WTC11 (cell line): ENCODE measurements at regions not wholly inside any gene's neighbourhood (a gene's known extent, or its start where the extent isn't known, plus 50 kb on each side); places are given as distances from the start of the nearest gene placed in this dataset.

Experiments
- ATAC-seq: fragments of 200-7000 bp; cut with Tn5 transposase; 2 replicates; pipeline ENCODE4 v1.10.0; 2021; ENCODE audit warnings: mild to moderate bottlenecking, moderate library complexity
- CTCF ChIA-PET: fragments of 300-600 bp; sonication (Branson Sonifier 250); formaldehyde crosslinking; loops from one replicate; lab custom pipeline; 2021; ENCODE audit warnings: antibody characterized with exemption; lab: Charles Lee
- POLR2A ChIA-PET: fragments of 350-600 bp; sonication (Branson Sonifier 250); formaldehyde crosslinking; loops from one replicate; lab custom pipeline; 2021; ENCODE audit warnings: antibody characterized with exemption; lab: Charles Lee
- DNase-seq: peaks from one replicate; pipeline ENCODE4 v3.0.0; 2021; ENCODE audit warnings: low spot score
- H3K27ac Mint-ChIP-seq: 2 replicates; pipeline ENCODE4 v1.8.0; 2021; ENCODE audit warnings: mixed read lengths
- H3K27me3 Mint-ChIP-seq: 2 replicates; pipeline ENCODE4 v1.8.0; 2021; ENCODE audit warnings: low read depth, mild to moderate bottlenecking, moderate library complexity, mixed read lengths
- H3K36me3 Mint-ChIP-seq: 2 replicates; pipeline ENCODE4 v1.8.0; 2021; ENCODE audit warnings: mixed read lengths
- H3K4me1 Mint-ChIP-seq: 2 replicates; pipeline ENCODE4 v1.8.0; 2022; ENCODE audit warnings: mixed read lengths
- H3K4me3 Mint-ChIP-seq: 2 replicates; pipeline ENCODE4 v1.8.0; 2021; ENCODE audit warnings: mild to moderate bottlenecking, moderate library complexity, mixed read lengths
- H3K9me3 Mint-ChIP-seq: 2 replicates; pipeline ENCODE4 v1.8.0; 2021; ENCODE audit warnings: mixed read lengths
- ELF4 ChIP-seq: sonication (generic); formaldehyde crosslinking; IDR thresholded peaks from 2 replicates; pipeline ENCODE4 v1.8.1; 2022; ENCODE audit warnings: low read depth, mild to moderate bottlenecking, moderate library complexity, missing genetic modification reagents
- FOXJ3 ChIP-seq: sonication (generic); formaldehyde crosslinking; IDR thresholded peaks from 2 replicates; pipeline ENCODE4 v1.9.0; 2021; ENCODE audit warnings: missing genetic modification reagents, mild to moderate bottlenecking, borderline replicate concordance
- FOXP1 ChIP-seq: sonication (generic); formaldehyde crosslinking; IDR thresholded peaks from 2 replicates; pipeline ENCODE4 v1.8.0; 2022; ENCODE audit warnings: missing genetic modification reagents, mild to moderate bottlenecking, moderate library complexity, borderline replicate concordance
- GABPB1 ChIP-seq: sonication (generic); formaldehyde crosslinking; IDR thresholded peaks from 2 replicates; pipeline ENCODE4 v1.8.1; 2023; ENCODE audit warnings: mild to moderate bottlenecking, missing genetic modification reagents
- GTF2I ChIP-seq: fragments of 250-450 bp; sonication (Bioruptor Pico); conservative IDR thresholded peaks from 2 replicates; pipeline ENCODE4 v1.4.0; 2021; ENCODE audit warnings: mild to moderate bottlenecking
- JAZF1 ChIP-seq: fragments of 250-450 bp; sonication (Bioruptor Pico); IDR thresholded peaks from 2 replicates; pipeline ENCODE4 v1.9.0; 2021; ENCODE audit warnings: moderate library complexity, mild to moderate bottlenecking, inconsistent platforms
- MXD4 ChIP-seq: fragments of 250-450 bp; sonication (Bioruptor Pico); IDR thresholded peaks from 2 replicates; pipeline ENCODE4 v1.8.0; 2021; ENCODE audit warnings: mild to moderate bottlenecking, moderate library complexity, borderline replicate concordance
- MYBL2 ChIP-seq: sonication (generic); formaldehyde crosslinking; IDR thresholded peaks from 2 replicates; pipeline ENCODE4 v1.8.1; 2023; ENCODE audit warnings: mild to moderate bottlenecking, moderate library complexity, missing genetic modification reagents
- NFE2L1 ChIP-seq: sonication (generic); formaldehyde crosslinking; IDR thresholded peaks from 2 replicates; pipeline ENCODE4 v1.8.1; 2023; ENCODE audit warnings: missing genetic modification reagents
- SMAD3 ChIP-seq: sonication (generic); formaldehyde crosslinking; IDR thresholded peaks from 2 replicates; pipeline ENCODE4 v1.8.0; 2022; ENCODE audit warnings: missing genetic modification reagents, mild to moderate bottlenecking, borderline replicate concordance
- ZNF138 ChIP-seq: sonication (generic); formaldehyde crosslinking; conservative IDR thresholded peaks from 2 replicates; pipeline ENCODE4 v1.8.1; 2022; ENCODE audit warnings: mild to moderate bottlenecking, moderate library complexity, missing genetic modification reagents
- ZNF219 ChIP-seq: sonication (generic); formaldehyde crosslinking; IDR thresholded peaks from 2 replicates; pipeline ENCODE4 v1.8.0; 2023; ENCODE audit warnings: missing genetic modification reagents, mild to moderate bottlenecking, borderline replicate concordance
- ZNF423 ChIP-seq: fragments of 250-450 bp; sonication (Bioruptor Pico); IDR thresholded peaks from 2 replicates; pipeline ENCODE4 v2.1.2; 2022; ENCODE audit warnings: mild to moderate bottlenecking, moderate library complexity
- TF ChIP-seq, protein P1 (sequence below): fragments of 250-450 bp; sonication (Bioruptor Pico); IDR thresholded peaks from 2 replicates; pipeline ENCODE4 v2.1.2; 2022; ENCODE audit warnings: mild to moderate bottlenecking, moderate library complexity
- TF ChIP-seq, protein P2 (sequence below): sonication (generic); formaldehyde crosslinking; IDR thresholded peaks from 2 replicates; pipeline ENCODE4 v1.8.1; 2023; ENCODE audit warnings: mild to moderate bottlenecking, moderate library complexity, missing genetic modification reagents
- TF ChIP-seq, protein P3 (sequence below): sonication (generic); formaldehyde crosslinking; IDR thresholded peaks from 2 replicates; pipeline ENCODE4 v1.8.0; 2022; ENCODE audit warnings: mild to moderate bottlenecking, missing genetic modification reagents
- TF ChIP-seq, protein P4 (sequence below): sonication (generic); formaldehyde crosslinking; IDR thresholded peaks from 2 replicates; pipeline ENCODE4 v1.8.0; 2022; ENCODE audit warnings: missing genetic modification reagents
- TF ChIP-seq, protein P5 (sequence below): sonication (generic); formaldehyde crosslinking; IDR thresholded peaks from 2 replicates; pipeline ENCODE4 v1.8.1; 2023; ENCODE audit warnings: mild to moderate bottlenecking, missing genetic modification reagents
- TF ChIP-seq, protein P6 (sequence below): fragments of 250-450 bp; sonication (Bioruptor Pico); IDR thresholded peaks from 2 replicates; pipeline ENCODE4 v1.9.0; 2021; ENCODE audit warnings: mild to moderate bottlenecking
- TF ChIP-seq, protein P7 (sequence below): sonication (generic); formaldehyde crosslinking; IDR thresholded peaks from 2 replicates; pipeline ENCODE4 v1.8.1; 2022; ENCODE audit warnings: low read depth, missing genetic modification reagents, borderline replicate concordance
- TF ChIP-seq, protein P8 (sequence below): sonication (generic); formaldehyde crosslinking; IDR thresholded peaks from 2 replicates; pipeline ENCODE4 v1.8.0; 2022; ENCODE audit warnings: mild to moderate bottlenecking, missing genetic modification reagents

DNA sequence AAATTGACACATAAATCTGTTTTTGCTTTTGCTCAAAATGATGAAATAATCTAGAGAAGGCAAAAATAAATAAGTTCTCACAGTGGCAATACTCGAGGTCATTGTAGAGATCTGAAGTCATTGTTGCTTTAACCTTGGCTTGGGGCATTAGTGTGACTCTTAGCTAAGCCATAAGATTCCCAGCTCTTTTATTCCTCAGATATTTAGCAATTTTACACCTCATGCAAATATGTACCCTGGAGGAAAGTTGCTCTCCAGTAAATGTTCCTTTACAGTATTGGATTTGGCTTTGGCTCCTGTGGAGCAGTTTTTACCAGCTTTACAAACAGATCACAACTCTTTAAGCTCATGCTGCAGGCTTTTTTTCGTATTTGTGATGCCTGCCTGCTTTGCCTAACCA lies 134.2 kb upstream of the NABP1 start (continued):
- TF ChIP-seq, protein P1, sequence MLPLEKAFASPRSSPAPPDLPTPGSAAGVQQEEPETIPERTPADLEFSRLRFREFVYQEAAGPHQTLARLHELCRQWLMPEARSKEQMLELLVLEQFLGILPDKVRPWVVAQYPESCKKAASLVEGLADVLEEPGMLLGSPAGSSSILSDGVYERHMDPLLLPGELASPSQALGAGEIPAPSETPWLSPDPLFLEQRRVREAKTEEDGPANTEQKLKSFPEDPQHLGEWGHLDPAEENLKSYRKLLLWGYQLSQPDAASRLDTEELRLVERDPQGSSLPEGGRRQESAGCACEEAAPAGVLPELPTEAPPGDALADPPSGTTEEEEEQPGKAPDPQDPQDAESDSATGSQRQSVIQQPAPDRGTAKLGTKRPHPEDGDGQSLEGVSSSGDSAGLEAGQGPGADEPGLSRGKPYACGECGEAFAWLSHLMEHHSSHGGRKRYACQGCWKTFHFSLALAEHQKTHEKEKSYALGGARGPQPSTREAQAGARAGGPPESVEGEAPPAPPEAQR, result no peak
- TF ChIP-seq, protein P2, sequence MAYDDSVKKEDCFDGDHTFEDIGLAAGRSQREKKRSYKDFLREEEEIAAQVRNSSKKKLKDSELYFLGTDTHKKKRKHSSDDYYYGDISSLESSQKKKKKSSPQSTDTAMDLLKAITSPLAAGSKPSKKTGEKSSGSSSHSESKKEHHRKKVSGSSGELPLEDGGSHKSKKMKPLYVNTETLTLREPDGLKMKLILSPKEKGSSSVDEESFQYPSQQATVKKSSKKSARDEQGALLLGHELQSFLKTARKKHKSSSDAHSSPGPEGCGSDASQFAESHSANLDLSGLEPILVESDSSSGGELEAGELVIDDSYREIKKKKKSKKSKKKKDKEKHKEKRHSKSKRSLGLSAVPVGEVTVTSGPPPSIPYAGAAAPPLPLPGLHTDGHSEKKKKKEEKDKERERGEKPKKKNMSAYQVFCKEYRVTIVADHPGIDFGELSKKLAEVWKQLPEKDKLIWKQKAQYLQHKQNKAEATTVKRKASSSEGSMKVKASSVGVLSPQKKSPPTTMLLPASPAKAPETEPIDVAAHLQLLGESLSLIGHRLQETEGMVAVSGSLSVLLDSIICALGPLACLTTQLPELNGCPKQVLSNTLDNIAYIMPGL, result no peak
- TF ChIP-seq, protein P3, sequence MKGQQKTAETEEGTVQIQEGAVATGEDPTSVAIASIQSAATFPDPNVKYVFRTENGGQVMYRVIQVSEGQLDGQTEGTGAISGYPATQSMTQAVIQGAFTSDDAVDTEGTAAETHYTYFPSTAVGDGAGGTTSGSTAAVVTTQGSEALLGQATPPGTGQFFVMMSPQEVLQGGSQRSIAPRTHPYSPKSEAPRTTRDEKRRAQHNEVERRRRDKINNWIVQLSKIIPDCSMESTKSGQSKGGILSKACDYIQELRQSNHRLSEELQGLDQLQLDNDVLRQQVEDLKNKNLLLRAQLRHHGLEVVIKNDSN (CRISPR knock-in tag), result no peak
- TF ChIP-seq FOXP1 (CRISPR knock-in tag) (no peak), MXD4 (CRISPR knock-in tag) (no peak)
- TF ChIP-seq, protein P4, sequence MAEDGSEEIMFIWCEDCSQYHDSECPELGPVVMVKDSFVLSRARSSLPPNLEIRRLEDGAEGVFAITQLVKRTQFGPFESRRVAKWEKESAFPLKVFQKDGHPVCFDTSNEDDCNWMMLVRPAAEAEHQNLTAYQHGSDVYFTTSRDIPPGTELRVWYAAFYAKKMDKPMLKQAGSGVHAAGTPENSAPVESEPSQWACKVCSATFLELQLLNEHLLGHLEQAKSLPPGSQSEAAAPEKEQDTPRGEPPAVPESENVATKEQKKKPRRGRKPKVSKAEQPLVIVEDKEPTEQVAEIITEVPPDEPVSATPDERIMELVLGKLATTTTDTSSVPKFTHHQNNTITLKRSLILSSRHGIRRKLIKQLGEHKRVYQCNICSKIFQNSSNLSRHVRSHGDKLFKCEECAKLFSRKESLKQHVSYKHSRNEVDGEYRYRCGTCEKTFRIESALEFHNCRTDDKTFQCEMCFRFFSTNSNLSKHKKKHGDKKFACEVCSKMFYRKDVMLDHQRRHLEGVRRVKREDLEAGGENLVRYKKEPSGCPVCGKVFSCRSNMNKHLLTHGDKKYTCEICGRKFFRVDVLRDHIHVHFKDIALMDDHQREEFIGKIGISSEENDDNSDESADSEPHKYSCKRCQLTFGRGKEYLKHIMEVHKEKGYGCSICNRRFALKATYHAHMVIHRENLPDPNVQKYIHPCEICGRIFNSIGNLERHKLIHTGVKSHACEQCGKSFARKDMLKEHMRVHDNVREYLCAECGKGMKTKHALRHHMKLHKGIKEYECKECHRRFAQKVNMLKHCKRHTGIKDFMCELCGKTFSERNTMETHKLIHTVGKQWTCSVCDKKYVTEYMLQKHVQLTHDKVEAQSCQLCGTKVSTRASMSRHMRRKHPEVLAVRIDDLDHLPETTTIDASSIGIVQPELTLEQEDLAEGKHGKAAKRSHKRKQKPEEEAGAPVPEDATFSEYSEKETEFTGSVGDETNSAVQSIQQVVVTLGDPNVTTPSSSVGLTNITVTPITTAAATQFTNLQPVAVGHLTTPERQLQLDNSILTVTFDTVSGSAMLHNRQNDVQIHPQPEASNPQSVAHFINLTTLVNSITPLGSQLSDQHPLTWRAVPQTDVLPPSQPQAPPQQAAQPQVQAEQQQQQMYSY (CRISPR knock-in tag), result no peak
- TF ChIP-seq, protein P5, sequence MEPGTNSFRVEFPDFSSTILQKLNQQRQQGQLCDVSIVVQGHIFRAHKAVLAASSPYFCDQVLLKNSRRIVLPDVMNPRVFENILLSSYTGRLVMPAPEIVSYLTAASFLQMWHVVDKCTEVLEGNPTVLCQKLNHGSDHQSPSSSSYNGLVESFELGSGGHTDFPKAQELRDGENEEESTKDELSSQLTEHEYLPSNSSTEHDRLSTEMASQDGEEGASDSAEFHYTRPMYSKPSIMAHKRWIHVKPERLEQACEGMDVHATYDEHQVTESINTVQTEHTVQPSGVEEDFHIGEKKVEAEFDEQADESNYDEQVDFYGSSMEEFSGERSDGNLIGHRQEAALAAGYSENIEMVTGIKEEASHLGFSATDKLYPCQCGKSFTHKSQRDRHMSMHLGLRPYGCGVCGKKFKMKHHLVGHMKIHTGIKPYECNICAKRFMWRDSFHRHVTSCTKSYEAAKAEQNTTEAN (CRISPR knock-in tag), result no peak

DNA sequence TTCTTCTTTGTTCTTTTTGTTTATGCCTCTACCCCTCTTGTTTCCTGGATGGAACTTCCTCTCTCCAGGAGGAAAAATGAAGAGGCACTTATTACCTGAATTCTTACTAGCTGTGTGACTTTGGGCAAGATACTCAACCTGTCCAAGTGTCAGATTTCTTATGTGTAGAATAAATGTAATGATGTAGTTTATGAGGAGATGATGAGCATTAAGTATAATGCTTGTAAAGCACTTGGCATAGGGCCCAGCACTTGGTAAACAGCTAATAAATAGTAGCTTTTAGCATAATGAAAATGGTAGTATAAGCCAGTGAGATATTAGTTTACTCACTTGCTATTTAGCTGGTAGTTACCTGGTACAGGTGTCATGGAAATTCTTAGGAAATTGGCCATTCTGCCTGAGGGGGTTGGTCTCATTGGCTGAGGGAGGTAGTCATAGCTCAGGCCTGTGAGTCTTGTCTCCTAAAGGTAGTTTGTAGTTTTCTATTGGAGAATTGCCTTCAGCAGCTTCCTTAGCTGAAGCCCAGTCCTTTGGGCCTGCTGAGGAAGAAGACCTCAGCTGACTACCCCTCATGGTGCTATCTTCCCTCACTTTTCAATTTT lies 133.4 kb upstream of the NABP1 start:
- TF ChIP-seq ZNF423 (no peak), GTF2I (CRISPR knock-in tag) (no peak), ZNF138 (no peak), GABPB1 (CRISPR knock-in tag) (no peak), ELF4 (CRISPR knock-in tag) (no peak), NFE2L1 (no peak), ZNF219 (CRISPR knock-in tag) (no peak), MYBL2 (no peak), JAZF1 (CRISPR knock-in tag) (no peak), SMAD3 (CRISPR knock-in tag) (no peak), FOXJ3 (no peak)
- TF ChIP-seq, protein P6, sequence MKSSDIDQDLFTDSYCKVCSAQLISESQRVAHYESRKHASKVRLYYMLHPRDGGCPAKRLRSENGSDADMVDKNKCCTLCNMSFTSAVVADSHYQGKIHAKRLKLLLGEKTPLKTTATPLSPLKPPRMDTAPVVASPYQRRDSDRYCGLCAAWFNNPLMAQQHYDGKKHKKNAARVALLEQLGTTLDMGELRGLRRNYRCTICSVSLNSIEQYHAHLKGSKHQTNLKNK (CRISPR knock-in tag), result no peak
- TF ChIP-seq, protein P7, sequence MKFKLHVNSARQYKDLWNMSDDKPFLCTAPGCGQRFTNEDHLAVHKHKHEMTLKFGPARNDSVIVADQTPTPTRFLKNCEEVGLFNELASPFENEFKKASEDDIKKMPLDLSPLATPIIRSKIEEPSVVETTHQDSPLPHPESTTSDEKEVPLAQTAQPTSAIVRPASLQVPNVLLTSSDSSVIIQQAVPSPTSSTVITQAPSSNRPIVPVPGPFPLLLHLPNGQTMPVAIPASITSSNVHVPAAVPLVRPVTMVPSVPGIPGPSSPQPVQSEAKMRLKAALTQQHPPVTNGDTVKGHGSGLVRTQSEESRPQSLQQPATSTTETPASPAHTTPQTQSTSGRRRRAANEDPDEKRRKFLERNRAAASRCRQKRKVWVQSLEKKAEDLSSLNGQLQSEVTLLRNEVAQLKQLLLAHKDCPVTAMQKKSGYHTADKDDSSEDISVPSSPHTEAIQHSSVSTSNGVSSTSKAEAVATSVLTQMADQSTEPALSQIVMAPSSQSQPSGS, result no peak
- TF ChIP-seq, protein P8, sequence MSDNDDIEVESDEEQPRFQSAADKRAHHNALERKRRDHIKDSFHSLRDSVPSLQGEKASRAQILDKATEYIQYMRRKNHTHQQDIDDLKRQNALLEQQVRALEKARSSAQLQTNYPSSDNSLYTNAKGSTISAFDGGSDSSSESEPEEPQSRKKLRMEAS (CRISPR knock-in tag), result no peak
- peaks cover 9% of the 10 kb centered on the region for H3K4me1 Mint-ChIP-seq
- H3K36me3 Mint-ChIP-seq, result no peaks in the 10 kb centered on the region
- ATAC-seq (no peak), DNase-seq (no peak)
- H3K4me3 Mint-ChIP-seq, result no peak overlapping the region
- no peaks in the 10 kb centered on the region for H3K27me3 Mint-ChIP-seq
- peaks cover 14% of the 10 kb centered on the region for H3K9me3 Mint-ChIP-seq
- CTCF ChIA-PET, result interaction anchor here (1.5 to 2.5 kb wide), 2 partner anchors 9 to 10 kb away, joined by 5 to 11 read pairs; no protein-coding TSS in a partner anchor
- POLR2A ChIA-PET, result no interaction called here
- H3K27ac Mint-ChIP-seq, result no peak overlapping the region
